Lower lobe of right lung (tissue), 2 donors: ENCODE measurements at regions not wholly inside any gene's neighbourhood (a gene's known extent, or its start where the extent isn't known, plus 50 kb on each side); places are given as distances from the start of the nearest gene placed in this dataset.

Experiments
- ATAC-seq, 2 donors: fragments of 200-7000 bp; cut with Tn5 transposase; one replicate each; pipeline ENCODE4 v1.9.1; 2020 to 2022; ENCODE audit warnings: mild to moderate bottlenecking in 2 of 2, moderate library complexity in 2 of 2
- DNase-seq: peaks from one replicate; pipeline ENCODE4 v3.0.0-alpha.2; 2020
- H3K27ac ChIP-seq: fragments of 200-600 bp; one replicate; pipeline ENCODE4 v1.8.0; 2022
- H3K27me3 ChIP-seq: fragments of 200-600 bp; one replicate; pipeline ENCODE4 v1.8.0; 2022; ENCODE audit warnings: low read depth
- H3K36me3 ChIP-seq: fragments of 200-600 bp; one replicate; pipeline ENCODE4 v1.8.0; 2022; ENCODE audit warnings: mild to moderate bottlenecking
- H3K4me1 ChIP-seq: fragments of 200-600 bp; one replicate; pipeline ENCODE4 v1.8.0; 2022
- H3K4me3 ChIP-seq: fragments of 200-600 bp; one replicate; pipeline ENCODE4 v1.8.0; 2022; ENCODE audit warnings: mild to moderate bottlenecking
- H3K9me3 ChIP-seq: fragments of 200-600 bp; one replicate; pipeline ENCODE4 v1.8.0; 2022
- CTCF ChIP-seq: fragments of 200-600 bp; IDR thresholded peaks from one replicate; pipeline ENCODE4 v1.8.0; 2022; ENCODE audit warnings: antibody characterized with exemption, mild to moderate bottlenecking
- intact Hi-C: fragments of 100-400 bp; cut with DNase I; formaldehyde crosslinking; loops from one replicate; pipeline ENCODE4 v1.11.0; 2022
- donor health status: DM: no; HTN: yes; CAD: no; lungs with severe emphysema.

GRCh38 chr16:72612256-72612655 is 435.7 kb downstream of the ZFHX3 start:
- intact Hi-C loops = no loop called here
- Histone ChIP-seq H3K27me3 (no peaks in the 10 kb centered on the region), H3K9me3 (no peaks in the 10 kb centered on the region), H3K4me1 (no peaks in the 10 kb centered on the region), H3K27ac (no peak overlapping the region), H3K36me3 (no peaks in the 10 kb centered on the region), H3K4me3 (no peak overlapping the region)
- ATAC-seq (no peak), DNase-seq (no peak)
- TF ChIP-seq CTCF = no peak

GRCh38 chr16:72609933-72610332 is 438.0 kb upstream of the PMFBP1 start:
- Histone ChIP-seq H3K27me3 (no peaks in the 10 kb centered on the region), H3K36me3 (no peaks in the 10 kb centered on the region), H3K9me3 (no peaks in the 10 kb centered on the region), H3K4me1 (no peaks in the 10 kb centered on the region), H3K27ac (no peak overlapping the region), H3K4me3 (no peak overlapping the region)
- ATAC-seq = no peak
- intact Hi-C loops = no loop called here
- TF ChIP-seq CTCF = no peak
- DNase-seq = no peak

DNA sequence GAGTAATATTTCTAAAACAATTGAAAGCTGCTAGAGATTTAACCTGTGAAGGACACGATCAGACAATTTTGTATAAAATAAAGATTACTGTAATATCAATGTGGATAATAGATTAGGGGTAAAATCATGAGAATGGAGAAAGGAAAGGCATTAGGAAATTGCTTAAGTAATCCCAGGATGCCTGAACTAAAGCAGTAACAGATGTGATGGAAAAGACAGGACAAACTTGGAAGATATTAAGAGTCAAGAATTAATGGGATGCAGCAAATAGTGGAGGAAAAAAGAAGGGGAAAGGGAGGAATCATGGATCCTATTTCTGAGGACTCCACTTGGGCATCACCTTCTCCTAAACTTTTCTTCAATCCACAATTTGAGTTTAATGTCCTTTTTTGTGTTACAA is 437.1 kb upstream of the PMFBP1 start:
- no peaks in the 10 kb centered on the region for H3K4me1 ChIP-seq
- DNase-seq = no peak
- no peaks in the 10 kb centered on the region for H3K27me3 ChIP-seq
- ATAC-seq = no peak
- intact Hi-C loops = no loop called here
- no peak overlapping the region for H3K4me3 ChIP-seq
- no peaks in the 10 kb centered on the region for H3K36me3 ChIP-seq
- H3K9me3 ChIP-seq = no peaks in the 10 kb centered on the region
- no peak for TF ChIP-seq CTCF
- no peak overlapping the region for H3K27ac ChIP-seq

DNA sequence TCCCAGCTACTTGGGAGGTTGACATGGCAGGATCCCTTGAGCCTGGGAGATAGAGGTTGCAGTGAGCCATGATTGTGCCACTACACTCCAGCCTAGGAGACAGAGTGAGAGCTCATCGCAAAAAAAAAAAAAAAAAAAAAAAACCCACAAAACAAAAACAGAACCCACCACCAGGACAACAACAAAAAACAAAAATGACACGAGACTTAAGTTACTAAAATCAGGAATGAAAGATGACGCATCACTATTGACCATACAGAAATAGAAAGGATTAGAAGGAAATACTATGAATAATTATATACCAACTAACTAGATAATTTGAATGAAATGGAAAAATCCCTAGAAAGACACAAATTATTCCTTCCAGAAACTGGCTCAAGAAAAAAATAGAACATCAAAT is 432.4 kb upstream of the PMFBP1 start:
- Histone ChIP-seq H3K27ac (no peak overlapping the region), H3K27me3 (no peaks in the 10 kb centered on the region), H3K36me3 (no peaks in the 10 kb centered on the region), H3K9me3 (no peaks in the 10 kb centered on the region), H3K4me3 (no peak overlapping the region), H3K4me1 (no peaks in the 10 kb centered on the region)
- DNase-seq (no peak), ATAC-seq (no peak)
- no peak for TF ChIP-seq CTCF
- intact Hi-C loops = no loop called here

GRCh38 chr16:72602499-72602898 is 430.5 kb upstream of the PMFBP1 start:
- no peak overlapping the region for H3K27ac ChIP-seq
- no peaks in the 10 kb centered on the region for H3K27me3 ChIP-seq
- H3K4me1 ChIP-seq = no peaks in the 10 kb centered on the region
- no peaks in the 10 kb centered on the region for H3K36me3 ChIP-seq
- intact Hi-C loops = no loop called here
- no peak overlapping the region for H3K4me3 ChIP-seq
- TF ChIP-seq CTCF = no peak
- ATAC-seq (no peak), DNase-seq (no peak)
- H3K9me3 ChIP-seq = no peaks in the 10 kb centered on the region

GRCh38 chr16:72598696-72599095 is 426.7 kb upstream of the PMFBP1 start:
- no peak for DNase-seq
- TF ChIP-seq CTCF = no peak
- no peak overlapping the region for H3K4me3 ChIP-seq
- intact Hi-C loops = no loop called here
- no peaks in the 10 kb centered on the region for H3K36me3 ChIP-seq
- no peaks in the 10 kb centered on the region for H3K4me1 ChIP-seq
- H3K9me3 ChIP-seq = no peaks in the 10 kb centered on the region
- no peaks in the 10 kb centered on the region for H3K27me3 ChIP-seq
- no peak for ATAC-seq
- H3K27ac ChIP-seq = no peak overlapping the region
